Naive thymus-derived CD8-positive, alpha-beta T cell (primary cell): ENCODE measurements at regions not wholly inside any gene's neighbourhood (a gene's known extent, or its start where the extent isn't known, plus 50 kb on each side); places are given as distances from the start of the nearest gene placed in this dataset.
A peak's percentile ranks its signal among the peaks of the same experiment; 100 is the strongest.
"Not testable (repeated sequence)": the region's sequence is repeated elsewhere in the genome, so short reads cannot be mapped to it uniquely, and the experiment has no call there.

ENCODE experiments used
- ATAC-seq, 2 donors: fragments of 150-1000 bp; cut with Tn5 transposase in 1 of 2; sonication (Bioruptor Pico), chemical (Tn5 transposase) in 1 of 2; 1 replicate in 1 of 2; 2 replicates in 1 of 2; pipeline ENCODE4 v1.10.0; 2021; ENCODE audit warnings: mild to moderate bottlenecking in 2 of 2, moderate library complexity in 2 of 2
- POLR2A ChIA-PET: fragments of 350-600 bp; sonication (Branson Sonifier 250); formaldehyde crosslinking; loops from one replicate; lab custom pipeline; 2021; ENCODE audit warnings: antibody characterized with exemption; lab: Charles Lee
- DNase-seq, 10 donors: peaks; one replicate each; pipeline versions ENCODE4 v3.0.0 to v3.0.0-alpha.2; 2020 to 2022
- H3K27ac Mint-ChIP-seq, 10 donors: one replicate each; pipeline ENCODE4 v1.8.0; 2020 to 2022; ENCODE audit warnings: mild to moderate bottlenecking in 10 of 10, mixed read lengths in 10 of 10, moderate library complexity in 4 of 10, inconsistent platforms in 1 of 10
- H3K27me3 Mint-ChIP-seq, 5 donors: one replicate each; pipeline ENCODE4 v1.8.0; 2021 to 2022; ENCODE audit warnings: mixed read lengths in 5 of 5
- H3K36me3 Mint-ChIP-seq, 3 donors: one replicate each; pipeline ENCODE4 v1.8.0; 2020 to 2022; ENCODE audit warnings: mixed read lengths in 3 of 3, mild to moderate bottlenecking in 2 of 3, inconsistent platforms in 1 of 3
- H3K4me1 Mint-ChIP-seq, 4 donors: one replicate each; pipeline ENCODE4 v1.8.0; 2021 to 2022; ENCODE audit warnings: mixed read lengths in 4 of 4
- H3K4me3 Mint-ChIP-seq, 10 donors: one replicate each; pipeline ENCODE4 v1.8.0; 2020 to 2022; ENCODE audit warnings: mild to moderate bottlenecking in 10 of 10, mixed read lengths in 10 of 10, moderate library complexity in 6 of 10, inconsistent platforms in 1 of 10
- H3K9me3 Mint-ChIP-seq, 9 donors: one replicate each; pipeline ENCODE4 v1.8.0; 2020 to 2022; ENCODE audit warnings: mixed read lengths in 9 of 9, mild to moderate bottlenecking in 3 of 9, inconsistent platforms in 1 of 9, moderate library complexity in 1 of 9

GRCh38 chr4:164108971-164109370, 614.5 kb downstream of the TMA16 start:
- Mint-ChIP-seq H3K9me3 (peaks cover 0 to 2% (median 0%) of the 10 kb centered on the region in 9 donors), H3K4me1 (no peaks in the 10 kb centered on the region), H3K4me3 (no peak overlapping the region), H3K36me3 (no peaks in the 10 kb centered on the region), H3K27ac (no peak overlapping the region), H3K27me3 (no peaks in the 10 kb centered on the region)
- ATAC-seq (no peak), DNase-seq (no peak)
- POLR2A ChIA-PET: no interaction called here

- Mint-ChIP-seq H3K27ac (no peak overlapping the region), H3K4me1 (no peaks in the 10 kb centered on the region), H3K4me3 (no peak overlapping the region), H3K36me3 (no peaks in the 10 kb centered on the region), H3K9me3 (peaks cover 0 to 2% (median 0%) of the 10 kb centered on the region in 9 donors), H3K27me3 (no peaks in the 10 kb centered on the region)
- POLR2A ChIA-PET: no interaction called here
- ATAC-seq (no peak), DNase-seq (no peak)
These were observed 615.0 kb downstream of the TMA16 start for GRCh38 chr4:164109503-164109902.

DNA sequence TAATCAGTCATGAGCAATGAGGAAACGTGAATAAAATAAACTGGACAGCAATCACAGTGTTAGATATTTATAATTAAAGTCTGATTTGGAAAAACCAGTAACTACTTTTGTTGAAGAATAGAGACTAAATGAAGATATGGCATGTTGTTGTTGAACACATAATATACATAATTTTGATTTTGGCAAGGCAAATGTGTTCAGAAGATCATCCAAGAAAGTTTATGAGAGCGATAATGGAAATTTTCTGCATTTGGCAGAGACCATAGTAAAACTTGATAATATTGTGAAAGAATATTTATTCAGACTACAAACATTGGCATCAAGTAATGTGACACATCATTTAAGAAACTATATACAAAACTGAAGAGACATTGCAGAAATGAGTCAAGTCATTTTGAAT, 620.7 kb downstream of the TMA16 start:
- DNase-seq (no peak), ATAC-seq (no peak)
- no peak overlapping the region for H3K4me3 Mint-ChIP-seq
- no peaks in the 10 kb centered on the region for H3K27me3 Mint-ChIP-seq
- H3K4me1 Mint-ChIP-seq: no peaks in the 10 kb centered on the region
- POLR2A ChIA-PET: no interaction called here
- no peaks in the 10 kb centered on the region for H3K36me3 Mint-ChIP-seq
- no peak overlapping the region for H3K27ac Mint-ChIP-seq
- peaks cover 0 to 2% (median 0%) of the 10 kb centered on the region in 9 donors for H3K9me3 Mint-ChIP-seq

GRCh38 chr4:164116286-164116685, 621.8 kb downstream of the TMA16 start:
- no peak overlapping the region for H3K27ac Mint-ChIP-seq
- no peaks in the 10 kb centered on the region for H3K27me3 Mint-ChIP-seq
- DNase-seq (no peak), ATAC-seq (no peak)
- POLR2A ChIA-PET: no interaction called here
- no peaks in the 10 kb centered on the region for H3K4me1 Mint-ChIP-seq
- H3K4me3 Mint-ChIP-seq: no peak overlapping the region
- peaks cover 0 to 10% (median 2%) of the 10 kb centered on the region in 9 donors for H3K9me3 Mint-ChIP-seq
- no peaks in the 10 kb centered on the region for H3K36me3 Mint-ChIP-seq

DNA sequence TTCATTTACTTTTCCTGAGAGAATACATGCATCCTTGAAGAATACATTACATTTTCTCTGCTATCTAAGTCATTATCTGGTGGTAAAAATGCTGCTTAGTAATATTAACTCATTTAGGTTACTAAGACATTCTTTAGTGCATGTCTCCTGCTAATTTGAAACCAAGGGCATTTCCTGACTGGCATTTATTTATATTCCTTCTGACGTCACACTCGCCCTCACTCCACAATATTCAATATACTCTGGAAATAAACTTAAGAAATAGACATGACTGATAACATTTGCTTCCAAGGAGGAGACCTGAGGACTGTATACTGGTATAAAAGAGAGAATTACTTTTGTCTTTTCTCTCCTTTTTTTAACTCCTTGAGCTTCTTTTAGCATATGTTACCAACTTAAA, 619.5 kb upstream of the SMIM31 start:
- Mint-ChIP-seq H3K9me3 (peaks cover 0 to 4% (median 0%) of the 10 kb centered on the region in 9 donors), H3K36me3 (no peaks in the 10 kb centered on the region), H3K27me3 (peaks cover 0 to 3% (median 0%) of the 10 kb centered on the region in 5 donors), H3K4me3 (no peak overlapping the region), H3K4me1 (no peaks in the 10 kb centered on the region), H3K27ac (no peak overlapping the region)
- no peak for DNase-seq
- POLR2A ChIA-PET: no interaction called here
- ATAC-seq: no peak

DNA sequence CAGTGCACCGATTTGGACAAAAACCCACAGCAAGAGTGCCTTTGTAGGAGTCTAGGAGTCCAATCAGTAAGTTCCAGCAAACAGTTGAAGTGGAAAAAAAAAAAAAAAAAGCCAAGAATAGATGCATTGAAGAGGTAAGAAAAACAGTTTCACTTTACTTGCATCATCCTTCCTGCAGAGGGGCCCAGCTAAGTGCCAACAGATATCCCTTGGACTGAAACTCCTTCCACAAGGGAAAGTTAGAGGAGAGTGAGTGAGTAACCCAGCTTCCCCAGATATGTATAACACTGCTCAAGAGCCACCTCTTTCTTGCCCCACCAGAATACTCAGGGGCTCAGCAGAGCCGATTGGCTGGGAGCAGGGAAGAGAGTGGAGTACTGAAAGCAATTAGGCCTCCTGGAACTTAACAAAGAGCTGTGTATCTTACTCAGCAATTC, 617.7 kb upstream of the SMIM31 start:
- no peak overlapping the region for H3K4me3 Mint-ChIP-seq
- no peak for ATAC-seq

DNA sequence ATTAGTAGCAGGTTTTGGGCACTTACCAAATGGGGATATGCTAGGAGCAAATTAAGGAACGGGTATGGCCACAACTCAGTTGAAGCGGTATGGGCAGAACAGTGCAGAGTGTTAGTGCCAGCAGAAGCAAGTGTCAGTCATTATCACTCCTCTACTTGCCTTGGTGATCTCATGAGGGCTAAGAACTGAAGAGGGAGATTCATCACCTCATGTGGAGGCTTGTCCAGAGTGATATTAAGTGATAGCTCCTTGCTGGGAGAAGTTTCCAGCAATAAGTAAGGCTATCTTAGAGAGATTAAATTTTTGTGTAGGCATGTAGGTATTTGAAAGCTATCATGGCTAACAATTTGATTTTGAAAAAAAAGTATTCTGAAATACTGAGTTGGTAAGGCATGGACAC, 615.4 kb upstream of the SMIM31 start:
- H3K27ac Mint-ChIP-seq: no peak overlapping the region
- ATAC-seq: no peak
- POLR2A ChIA-PET: no interaction called here
- peaks cover 0 to 7% (median 0%) of the 10 kb centered on the region in 5 donors for H3K27me3 Mint-ChIP-seq
- no peaks in the 10 kb centered on the region for H3K36me3 Mint-ChIP-seq
- H3K9me3 Mint-ChIP-seq: peaks cover 0 to 9% (median 4%) of the 10 kb centered on the region in 9 donors
- DNase-seq: no peak
- H3K4me3 Mint-ChIP-seq: no peak overlapping the region
- H3K4me1 Mint-ChIP-seq: no peaks in the 10 kb centered on the region

More for the DNA sequence above, 617.7 kb upstream of the SMIM31 start:
- DNase-seq: no peak
- H3K36me3 Mint-ChIP-seq: no peaks in the 10 kb centered on the region
- H3K27me3 Mint-ChIP-seq: peaks cover 0 to 7% (median 0%) of the 10 kb centered on the region in 5 donors
- POLR2A ChIA-PET: no interaction called here
- no peaks in the 10 kb centered on the region for H3K4me1 Mint-ChIP-seq
- peaks cover 0 to 9% (median 4%) of the 10 kb centered on the region in 9 donors for H3K9me3 Mint-ChIP-seq
- no peak overlapping the region for H3K27ac Mint-ChIP-seq

GRCh38 chr4:164139291-164139690, 614.6 kb upstream of the SMIM31 start:
- Mint-ChIP-seq H3K27me3 (peaks cover 0 to 7% (median 0%) of the 10 kb centered on the region in 5 donors), H3K27ac (no peak overlapping the region), H3K9me3 (peaks cover 0 to 10% (median 4%) of the 10 kb centered on the region in 9 donors), H3K4me3 (no peak overlapping the region), H3K36me3 (no peaks in the 10 kb centered on the region), H3K4me1 (no peaks in the 10 kb centered on the region)
- POLR2A ChIA-PET: no interaction called here
- no peak for ATAC-seq
- no peak for DNase-seq

DNA sequence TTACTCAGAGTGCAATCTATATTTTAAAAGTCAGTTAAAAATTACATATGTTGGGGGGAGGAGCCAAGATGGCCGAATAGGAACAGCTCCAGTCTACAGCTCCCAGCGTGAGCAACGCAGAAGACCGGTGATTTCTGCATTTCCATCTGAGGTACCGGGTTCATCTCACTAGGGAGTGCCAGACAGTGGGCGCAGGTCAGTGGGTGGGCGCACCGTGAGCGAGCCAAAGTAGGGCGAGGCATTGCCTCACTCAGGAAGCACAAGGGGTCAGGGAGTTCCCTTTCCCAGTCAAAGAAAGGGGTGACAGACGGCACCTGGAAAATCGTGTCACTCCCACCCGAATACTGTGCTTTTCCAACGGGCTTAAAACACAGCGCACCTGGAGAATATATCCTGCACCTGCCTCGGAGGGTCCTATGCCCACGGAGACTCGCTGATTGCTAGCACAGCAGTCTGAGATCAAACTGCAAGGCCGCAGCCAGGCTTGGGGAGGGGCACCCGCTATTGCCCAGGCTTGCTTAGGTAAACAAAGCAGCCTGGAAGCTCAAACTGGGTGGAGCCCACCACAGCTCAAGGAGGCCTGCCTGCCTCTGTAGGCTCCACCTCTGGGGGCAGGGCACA, 612.1 kb upstream of the SMIM31 start:
- H3K27me3 Mint-ChIP-seq, DNase-seq, H3K4me3 Mint-ChIP-seq, POLR2A ChIA-PET, H3K4me1 Mint-ChIP-seq, H3K36me3 Mint-ChIP-seq, H3K27ac Mint-ChIP-seq, ATAC-seq, H3K9me3 Mint-ChIP-seq: not testable (repeated sequence)

DNA sequence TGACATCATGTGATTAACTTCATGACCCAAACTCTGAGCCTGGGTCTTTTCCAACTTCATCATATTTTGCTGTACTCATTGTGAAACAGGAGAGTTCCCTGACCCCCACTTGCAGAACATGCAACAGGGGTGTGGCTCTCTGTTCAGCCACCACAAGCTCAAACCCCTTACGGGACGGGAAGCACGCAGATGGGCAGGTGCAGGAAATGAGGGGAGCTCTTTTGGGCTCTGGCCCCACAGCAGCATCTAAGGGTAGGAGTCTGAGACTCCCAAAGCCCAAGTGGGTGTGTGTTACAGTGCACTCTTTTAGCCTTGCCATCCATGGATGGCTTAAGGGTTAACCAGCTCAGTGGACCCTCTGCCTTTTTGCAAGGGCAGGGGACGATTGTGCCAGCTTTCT, 599.5 kb upstream of the SMIM31 start:
- Mint-ChIP-seq H3K27ac (peak overlapping the region in 1 of 10 donors; percentile 70), H3K36me3 (no peaks in the 10 kb centered on the region), H3K4me1 (no peaks in the 10 kb centered on the region), H3K4me3 (no peak overlapping the region), H3K27me3 (no peaks in the 10 kb centered on the region), H3K9me3 (peaks cover 0 to 8% (median under 1%) of the 10 kb centered on the region in 9 donors)
- POLR2A ChIA-PET: no interaction called here
- no peak for DNase-seq
- no peak for ATAC-seq

GRCh38 chr4:164169591-164169990, 584.3 kb upstream of the SMIM31 start:
- Mint-ChIP-seq H3K36me3 (no peaks in the 10 kb centered on the region), H3K9me3 (peaks cover 0 to 2% (median 0%) of the 10 kb centered on the region in 9 donors), H3K27me3 (no peaks in the 10 kb centered on the region), H3K4me3 (no peak overlapping the region), H3K27ac (no peak overlapping the region), H3K4me1 (no peaks in the 10 kb centered on the region)
- ATAC-seq (no peak), DNase-seq (no peak)
- POLR2A ChIA-PET: no interaction called here

DNA sequence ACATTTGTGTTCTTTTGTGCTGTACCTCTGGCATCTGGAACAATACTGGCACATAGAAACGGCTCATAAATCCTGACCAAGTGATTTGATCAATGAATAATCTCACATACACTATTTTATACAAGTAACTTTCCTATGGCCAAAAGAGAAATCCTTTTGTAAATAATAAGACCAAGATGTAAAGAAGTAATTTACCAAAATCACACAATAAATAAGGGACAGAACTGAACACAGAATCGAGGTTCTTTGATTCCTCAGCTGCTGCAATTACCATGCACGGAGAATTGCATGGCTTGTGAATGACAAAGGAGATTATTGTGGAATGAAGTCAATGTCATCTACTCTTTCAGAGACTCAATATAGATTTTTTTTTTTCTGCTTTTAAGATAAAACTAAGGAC, 576.8 kb upstream of the SMIM31 start:
- no peak overlapping the region for H3K27ac Mint-ChIP-seq
- ATAC-seq (no peak), DNase-seq (no peak)
- no peak overlapping the region for H3K4me3 Mint-ChIP-seq
- no peaks in the 10 kb centered on the region for H3K27me3 Mint-ChIP-seq
- H3K9me3 Mint-ChIP-seq: no peaks in the 10 kb centered on the region
- H3K4me1 Mint-ChIP-seq: no peaks in the 10 kb centered on the region
- POLR2A ChIA-PET: no interaction called here
- H3K36me3 Mint-ChIP-seq: no peaks in the 10 kb centered on the region

GRCh38 chr4:164177753-164178152, 576.2 kb upstream of the SMIM31 start:
- no peak overlapping the region for H3K27ac Mint-ChIP-seq
- H3K9me3 Mint-ChIP-seq: no peaks in the 10 kb centered on the region
- DNase-seq: no peak
- ATAC-seq: no peak
- H3K4me1 Mint-ChIP-seq: no peaks in the 10 kb centered on the region
- H3K4me3 Mint-ChIP-seq: no peak overlapping the region
- no peaks in the 10 kb centered on the region for H3K36me3 Mint-ChIP-seq
- POLR2A ChIA-PET: no interaction called here
- H3K27me3 Mint-ChIP-seq: no peaks in the 10 kb centered on the region

GRCh38 chr4:164188236-164188635, 565.7 kb upstream of the SMIM31 start:
- no peaks in the 10 kb centered on the region for H3K4me1 Mint-ChIP-seq
- H3K27ac Mint-ChIP-seq: no peak overlapping the region
- DNase-seq (no peak), ATAC-seq (no peak)
- H3K4me3 Mint-ChIP-seq: no peak overlapping the region
- H3K27me3 Mint-ChIP-seq: no peaks in the 10 kb centered on the region
- no peaks in the 10 kb centered on the region for H3K36me3 Mint-ChIP-seq
- POLR2A ChIA-PET: no interaction called here
- peaks cover 0 to 9% (median 0%) of the 10 kb centered on the region in 9 donors for H3K9me3 Mint-ChIP-seq
